Breast epithelium (tissue), 3 donors: ENCODE measurements at regions not wholly inside any gene's neighbourhood (a gene's known extent, or its start where the extent isn't known, plus 50 kb on each side); places are given as distances from the start of the nearest gene placed in this dataset.

Source experiments
- CTCF ChIP-seq, 3 donors: fragments of 450-650 bp; IDR thresholded peaks; one replicate each; pipeline ENCODE4 v1.5.1; 2016 to 2017; ENCODE audit warnings: antibody characterized with exemption in 3 of 3, mild to moderate bottlenecking in 3 of 3, moderate library complexity in 3 of 3
- POLR2A ChIP-seq: fragments of 450-650 bp; IDR thresholded peaks from one replicate; pipeline ENCODE4 v1.6.1; 2016; ENCODE audit warnings: antibody characterized with exemption, mild to moderate bottlenecking, moderate library complexity
- POLR2AphosphoS5 ChIP-seq, 3 donors: sonication (generic); formaldehyde crosslinking; IDR thresholded peaks; one replicate each; pipeline ENCODE4 v1.6.1; 2017; ENCODE audit warnings: antibody characterized with exemption in 3 of 3

- no peak for TF ChIP-seq CTCF (IDR thresholded peaks at IDR 0.05)
- no peak for TF ChIP-seq POLR2A
- TF ChIP-seq POLR2AphosphoS5 (IDR thresholded peaks at IDR 0.05): no peak
Measured at GRCh38 chr7:11959121-11959520, 127.1 kb upstream of the THSD7A start.
